DLD1 (cell line): ENCODE measurements at regions not wholly inside any gene's neighbourhood (a gene's known extent, or its start where the extent isn't known, plus 50 kb on each side); places are given as distances from the start of the nearest gene placed in this dataset.

Experiments used
- in situ Hi-C: cut with HindIII; loops from 2 replicates; pipeline ENCODE4 v1.10.0; 2017; ENCODE audit warnings: low sequenced_read_pairs

GRCh38 chr2:126512026-126512425 lies 143.9 kb upstream of the GYPC start:
- in situ Hi-C loops: no loop called here

GRCh38 chr2:126513033-126513432 lies 142.9 kb upstream of the GYPC start:
- in situ Hi-C loops: no loop called here

GRCh38 chr2:126515471-126515870 lies 140.5 kb upstream of the GYPC start:
- in situ Hi-C loops: no loop called here

- in situ Hi-C loops: no loop called here
Observed at GRCh38 chr2:126518196-126518595, 137.8 kb upstream of the GYPC start.

GRCh38 chr2:126527836-126528490 lies 128.0 kb upstream of the GYPC start:
- in situ Hi-C loops: no loop called here

- in situ Hi-C loops: no loop called here
Observed at GRCh38 chr2:126531029-126531428, 124.9 kb upstream of the GYPC start.

GRCh38 chr2:126534478-126534877 lies 121.5 kb upstream of the GYPC start:
- in situ Hi-C loops: no loop called here

GRCh38 chr2:126535408-126535807 lies 120.5 kb upstream of the GYPC start:
- in situ Hi-C loops: no loop called here

GRCh38 chr2:126536605-126537200 lies 119.3 kb upstream of the GYPC start:
- in situ Hi-C loops: no loop called here

GRCh38 chr2:126539101-126539500 lies 116.9 kb upstream of the GYPC start:
- in situ Hi-C loops: no loop called here

- in situ Hi-C loops: no loop called here
Observed at GRCh38 chr2:126542247-126542646, 113.7 kb upstream of the GYPC start.

- in situ Hi-C loops: no loop called here
Observed at GRCh38 chr2:126543081-126543480, 112.9 kb upstream of the GYPC start.

GRCh38 chr2:126558029-126558428 lies 97.9 kb upstream of the GYPC start:
- in situ Hi-C loops: no loop called here

GRCh38 chr2:126568734-126569133 lies 87.2 kb upstream of the GYPC start:
- in situ Hi-C loops: no loop called here

- in situ Hi-C loops: no loop called here
Observed at GRCh38 chr2:126571403-126571802, 84.6 kb upstream of the GYPC start.

GRCh38 chr2:126575631-126576030 lies 80.3 kb upstream of the GYPC start:
- in situ Hi-C loops: loop anchor here (5.0 kb wide), 1 partner anchor 67 kb away; no protein-coding TSS in a partner anchor

- in situ Hi-C loops: loop anchor here (5.0 kb wide), 1 partner anchor 62 kb away; no protein-coding TSS in a partner anchor
Observed at GRCh38 chr2:126579868-126580267, 76.1 kb upstream of the GYPC start.

- in situ Hi-C loops: no loop called here
Observed at GRCh38 chr2:126586317-126586716, 69.6 kb upstream of the GYPC start.

- in situ Hi-C loops: no loop called here
Observed at GRCh38 chr2:126599062-126599461, 56.9 kb upstream of the GYPC start.

GRCh38 chr2:126600742-126601141 lies 55.2 kb upstream of the GYPC start:
- in situ Hi-C loops: no loop called here

GRCh38 chr2:126602334-126602733 lies 53.6 kb upstream of the GYPC start:
- in situ Hi-C loops: no loop called here
